ENCODE measurements at regions not wholly inside any gene's neighbourhood (a gene's known extent, or its start where the extent isn't known, plus 50 kb on each side); places are given as distances from the start of the nearest gene placed in this dataset.
A peak's percentile ranks its signal among the peaks of the same experiment; 100 is the strongest.

GRCh38 chr7:155202106-155202871 is 95.4 kb upstream of the INSIG1 start:
- Mint-ChIP-seq H3K4me3 (no peak overlapping the region), H3K9me3 (peaks cover 2% of the 10 kb centered on the region), H3K27me3 (ENCODE audit: low read depth) (no peaks in the 10 kb centered on the region), H3K27ac (peak overlapping the region; percentile 60), H3K4me1 (ENCODE audit: low read depth) (peaks cover 35% of the 10 kb centered on the region), H3K36me3 (ENCODE audit: low read depth) (peaks cover 3% of the 10 kb centered on the region)

- peaks cover 5% of the 10 kb centered on the region for H3K36me3 Mint-ChIP-seq (ENCODE audit: low read depth)
- peak overlapping the region; percentile 39 for H3K27ac Mint-ChIP-seq
- no peak overlapping the region for H3K4me3 Mint-ChIP-seq
- H3K27me3 Mint-ChIP-seq (ENCODE audit: low read depth), result no peaks in the 10 kb centered on the region
- peaks cover 4% of the 10 kb centered on the region for H3K9me3 Mint-ChIP-seq
- H3K4me1 Mint-ChIP-seq (ENCODE audit: low read depth), result peaks cover 38% of the 10 kb centered on the region
Observed at GRCh38 chr7:155203059-155203881, 94.4 kb upstream of the INSIG1 start.

GRCh38 chr7:155203882-155204691 is 93.6 kb upstream of the INSIG1 start:
- Mint-ChIP-seq H3K36me3 (ENCODE audit: low read depth) (peaks cover 5% of the 10 kb centered on the region), H3K4me1 (ENCODE audit: low read depth) (peaks cover 34% of the 10 kb centered on the region), H3K4me3 (no peak overlapping the region), H3K27me3 (ENCODE audit: low read depth) (no peaks in the 10 kb centered on the region), H3K27ac (peak overlapping the region; percentile 39), H3K9me3 (peaks cover 4% of the 10 kb centered on the region)

- peaks cover 5% of the 10 kb centered on the region for H3K36me3 Mint-ChIP-seq (ENCODE audit: low read depth)
- peaks cover 4% of the 10 kb centered on the region for H3K9me3 Mint-ChIP-seq
- no peaks in the 10 kb centered on the region for H3K27me3 Mint-ChIP-seq (ENCODE audit: low read depth)
- H3K27ac Mint-ChIP-seq, result peak overlapping the region; percentile 97
- peak overlapping the region; percentile 82 for H3K4me3 Mint-ChIP-seq
- H3K4me1 Mint-ChIP-seq (ENCODE audit: low read depth), result peaks cover 27% of the 10 kb centered on the region
Observed at GRCh38 chr7:155204744-155205367, 92.8 kb upstream of the INSIG1 start.

GRCh38 chr7:155205368-155206317 is 92.0 kb upstream of the INSIG1 start:
- peaks cover 21% of the 10 kb centered on the region for H3K4me1 Mint-ChIP-seq (ENCODE audit: low read depth)
- H3K27ac Mint-ChIP-seq, result peak overlapping the region; percentile 97
- peaks cover 4% of the 10 kb centered on the region for H3K9me3 Mint-ChIP-seq
- no peaks in the 10 kb centered on the region for H3K27me3 Mint-ChIP-seq (ENCODE audit: low read depth)
- peak overlapping the region; percentile 82 for H3K4me3 Mint-ChIP-seq
- H3K36me3 Mint-ChIP-seq (ENCODE audit: low read depth), result peaks cover 5% of the 10 kb centered on the region

- peaks cover 5% of the 10 kb centered on the region for H3K36me3 Mint-ChIP-seq (ENCODE audit: low read depth)
- H3K27ac Mint-ChIP-seq, result peak overlapping the region; percentile 97
- H3K27me3 Mint-ChIP-seq (ENCODE audit: low read depth), result no peaks in the 10 kb centered on the region
- H3K4me3 Mint-ChIP-seq, result peak overlapping the region; percentile 82
- peaks cover 4% of the 10 kb centered on the region for H3K9me3 Mint-ChIP-seq
- H3K4me1 Mint-ChIP-seq (ENCODE audit: low read depth), result peaks cover 21% of the 10 kb centered on the region
Observed at GRCh38 chr7:155206318-155207020, 91.2 kb upstream of the INSIG1 start.

- Mint-ChIP-seq H3K9me3 (peaks cover 4% of the 10 kb centered on the region), H3K36me3 (ENCODE audit: low read depth) (peaks cover 5% of the 10 kb centered on the region), H3K27ac (peak overlapping the region; percentile 42), H3K4me3 (no peak overlapping the region), H3K27me3 (ENCODE audit: low read depth) (no peaks in the 10 kb centered on the region), H3K4me1 (ENCODE audit: low read depth) (peaks cover 21% of the 10 kb centered on the region)
Observed at GRCh38 chr7:155207326-155208002, 90.2 kb upstream of the INSIG1 start.

GRCh38 chr7:155208681-155209477 is 88.8 kb upstream of the INSIG1 start:
- peak overlapping the region; percentile 8 for H3K27ac Mint-ChIP-seq
- no peak overlapping the region for H3K4me3 Mint-ChIP-seq
- peaks cover 4% of the 10 kb centered on the region for H3K9me3 Mint-ChIP-seq
- peaks cover 21% of the 10 kb centered on the region for H3K4me1 Mint-ChIP-seq (ENCODE audit: low read depth)
- H3K36me3 Mint-ChIP-seq (ENCODE audit: low read depth), result peaks cover 5% of the 10 kb centered on the region
- no peaks in the 10 kb centered on the region for H3K27me3 Mint-ChIP-seq (ENCODE audit: low read depth)

GRCh38 chr7:155209478-155210319 is 88.0 kb upstream of the INSIG1 start:
- peaks cover 21% of the 10 kb centered on the region for H3K4me1 Mint-ChIP-seq (ENCODE audit: low read depth)

GRCh38 chr7:155210356-155210755 is 87.3 kb upstream of the INSIG1 start:
- Mint-ChIP-seq H3K27ac (no peak overlapping the region), H3K27me3 (ENCODE audit: low read depth) (no peaks in the 10 kb centered on the region)

More at GRCh38 chr7:155209478-155210319, 88.0 kb upstream of the INSIG1 start:
- no peaks in the 10 kb centered on the region for H3K27me3 Mint-ChIP-seq (ENCODE audit: low read depth)
- H3K4me3 Mint-ChIP-seq, result no peak overlapping the region
- no peak overlapping the region for H3K27ac Mint-ChIP-seq
- H3K36me3 Mint-ChIP-seq (ENCODE audit: low read depth), result peaks cover 5% of the 10 kb centered on the region
- peaks cover 4% of the 10 kb centered on the region for H3K9me3 Mint-ChIP-seq

GRCh38 chr7:155211173-155211572 is 86.5 kb upstream of the INSIG1 start:
- no peaks in the 10 kb centered on the region for H3K27me3 Mint-ChIP-seq (ENCODE audit: low read depth)
- no peak overlapping the region for H3K4me3 Mint-ChIP-seq
- H3K9me3 Mint-ChIP-seq, result peaks cover 4% of the 10 kb centered on the region
- H3K4me1 Mint-ChIP-seq (ENCODE audit: low read depth), result peaks cover 10% of the 10 kb centered on the region
- no peak overlapping the region for H3K27ac Mint-ChIP-seq
- peaks cover 2% of the 10 kb centered on the region for H3K36me3 Mint-ChIP-seq (ENCODE audit: low read depth)

More at GRCh38 chr7:155210356-155210755, 87.3 kb upstream of the INSIG1 start:
- H3K9me3 Mint-ChIP-seq, result peaks cover 4% of the 10 kb centered on the region
- peaks cover 17% of the 10 kb centered on the region for H3K4me1 Mint-ChIP-seq (ENCODE audit: low read depth)
- no peak overlapping the region for H3K4me3 Mint-ChIP-seq
- peaks cover 5% of the 10 kb centered on the region for H3K36me3 Mint-ChIP-seq (ENCODE audit: low read depth)

Measured in T-helper 1 cell treated with Interleukin-12 subunit alpha and Interleukin-12 subunit beta and Interleukin-4 antibody, amounts not matched to agents 30 μg/mL and 1 μg/mL, for 36 hours (primary cell).